ENCODE measurements at regions not wholly inside any gene's neighbourhood (a gene's known extent, or its start where the extent isn't known, plus 50 kb on each side); places are given as distances from the start of the nearest gene placed in this dataset.

GRCh38 chr2:122100346-122100745, 344.9 kb downstream of the TSN start:
- Mint-ChIP-seq H3K27ac (ENCODE audit: unreplicated experiment) (no peak overlapping the region), H3K4me3 (ENCODE audit: unreplicated experiment) (no peak overlapping the region)

GRCh38 chr2:122100756-122101155, 345.3 kb downstream of the TSN start:
- H3K27ac Mint-ChIP-seq (ENCODE audit: unreplicated experiment), result no peak overlapping the region
- no peaks in the 10 kb centered on the region for H3K4me1 Mint-ChIP-seq (ENCODE audit: unreplicated experiment)
- DNase-seq (ENCODE audit: extremely low spot score, unreplicated experiment), result no peak

More at GRCh38 chr2:122100346-122100745, 344.9 kb downstream of the TSN start:
- H3K36me3 Mint-ChIP-seq (ENCODE audit: unreplicated experiment), result no peaks in the 10 kb centered on the region
- H3K9me3 Mint-ChIP-seq (ENCODE audit: unreplicated experiment), result no peaks in the 10 kb centered on the region
- DNase-seq (ENCODE audit: extremely low spot score, unreplicated experiment), result no peak
- no peaks in the 10 kb centered on the region for H3K27me3 Mint-ChIP-seq (ENCODE audit: unreplicated experiment)
- TF ChIP-seq CTCF (IDR thresholded peaks at IDR 0.05), result no peak
- H3K4me1 Mint-ChIP-seq (ENCODE audit: unreplicated experiment), result no peaks in the 10 kb centered on the region

GRCh38 chr2:122101319-122101718, 345.9 kb downstream of the TSN start:
- no peaks in the 10 kb centered on the region for H3K27me3 Mint-ChIP-seq (ENCODE audit: unreplicated experiment)
- no peak overlapping the region for H3K27ac Mint-ChIP-seq (ENCODE audit: unreplicated experiment)
- no peak for DNase-seq (ENCODE audit: extremely low spot score, unreplicated experiment)
- TF ChIP-seq CTCF (IDR thresholded peaks at IDR 0.05), result no peak
- H3K4me3 Mint-ChIP-seq (ENCODE audit: unreplicated experiment), result no peak overlapping the region
- no peaks in the 10 kb centered on the region for H3K4me1 Mint-ChIP-seq (ENCODE audit: unreplicated experiment)
- no peaks in the 10 kb centered on the region for H3K36me3 Mint-ChIP-seq (ENCODE audit: unreplicated experiment)
- no peaks in the 10 kb centered on the region for H3K9me3 Mint-ChIP-seq (ENCODE audit: unreplicated experiment)

More at GRCh38 chr2:122100756-122101155, 345.3 kb downstream of the TSN start:
- Mint-ChIP-seq H3K4me3 (ENCODE audit: unreplicated experiment) (no peak overlapping the region), H3K9me3 (ENCODE audit: unreplicated experiment) (no peaks in the 10 kb centered on the region), H3K27me3 (ENCODE audit: unreplicated experiment) (no peaks in the 10 kb centered on the region), H3K36me3 (ENCODE audit: unreplicated experiment) (no peaks in the 10 kb centered on the region)
- no peak for TF ChIP-seq CTCF (IDR thresholded peaks at IDR 0.05)

- Mint-ChIP-seq H3K4me1 (ENCODE audit: unreplicated experiment) (no peaks in the 10 kb centered on the region), H3K9me3 (ENCODE audit: unreplicated experiment) (no peaks in the 10 kb centered on the region), H3K4me3 (ENCODE audit: unreplicated experiment) (no peak overlapping the region), H3K27me3 (ENCODE audit: unreplicated experiment) (no peaks in the 10 kb centered on the region), H3K27ac (ENCODE audit: unreplicated experiment) (no peak overlapping the region), H3K36me3 (ENCODE audit: unreplicated experiment) (no peaks in the 10 kb centered on the region)
- TF ChIP-seq CTCF (IDR thresholded peaks at IDR 0.05), result no peak
- DNase-seq (ENCODE audit: extremely low spot score, unreplicated experiment), result no peak
These were observed 349.9 kb downstream of the TSN start for GRCh38 chr2:122105171-122105876.

- no peak for DNase-seq (ENCODE audit: extremely low spot score, unreplicated experiment)
- H3K27ac Mint-ChIP-seq (ENCODE audit: unreplicated experiment), result no peak overlapping the region
- H3K36me3 Mint-ChIP-seq (ENCODE audit: unreplicated experiment), result no peaks in the 10 kb centered on the region
- H3K4me3 Mint-ChIP-seq (ENCODE audit: unreplicated experiment), result no peak overlapping the region
- no peak for TF ChIP-seq CTCF (IDR thresholded peaks at IDR 0.05)
- H3K27me3 Mint-ChIP-seq (ENCODE audit: unreplicated experiment), result no peaks in the 10 kb centered on the region
- no peaks in the 10 kb centered on the region for H3K9me3 Mint-ChIP-seq (ENCODE audit: unreplicated experiment)
- H3K4me1 Mint-ChIP-seq (ENCODE audit: unreplicated experiment), result no peaks in the 10 kb centered on the region
These were observed 350.4 kb downstream of the TSN start for GRCh38 chr2:122105877-122106206.

Measured in osteocyte (in vitro differentiated cells).